ENCODE measurements at regions not wholly inside any gene's neighbourhood (a gene's known extent, or its start where the extent isn't known, plus 50 kb on each side); places are given as distances from the start of the nearest gene placed in this dataset.

DNA sequence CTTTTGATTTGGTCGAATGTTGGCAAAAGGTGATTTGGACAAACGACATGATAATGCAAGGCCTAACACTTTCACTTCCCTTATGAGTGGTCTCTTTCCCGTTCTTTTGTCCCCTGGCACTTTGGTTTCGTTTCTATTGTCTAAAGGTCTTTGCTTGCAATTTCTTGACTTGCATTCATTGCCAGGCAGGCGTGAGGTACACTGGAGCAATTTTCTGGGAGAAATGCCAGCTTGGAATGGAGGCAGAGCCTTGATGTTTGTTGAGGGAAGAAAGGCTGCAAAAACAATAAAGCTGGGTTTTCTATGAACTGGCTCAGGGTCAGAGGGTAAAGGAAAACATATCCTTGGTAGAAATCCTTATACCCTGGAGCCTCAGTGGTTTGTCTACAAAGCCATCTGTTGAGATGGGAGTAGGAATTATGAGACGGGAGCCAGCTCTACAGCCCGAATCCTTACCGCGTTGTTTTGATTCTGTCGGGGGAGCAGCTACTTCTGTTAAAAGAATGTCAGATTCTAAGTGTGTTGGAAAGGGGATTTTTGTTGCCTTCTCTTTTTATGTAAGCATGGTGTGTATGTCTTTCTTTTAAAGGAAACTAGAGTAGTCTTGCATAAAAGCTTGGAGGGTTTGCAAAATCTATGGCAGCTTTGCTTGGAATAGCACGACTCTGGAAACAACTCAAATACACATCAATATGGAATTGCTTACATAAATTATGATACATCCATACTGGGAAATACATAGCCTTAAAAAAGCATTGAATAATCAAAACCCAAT is 158.9 kb downstream of the RMI1 start:
- Histone ChIP-seq H3K9me3 (no peaks in the 10 kb centered on the region), H3K27ac (no peak overlapping the region; a peak in 1 of 6 replicates), H3K4me1 (peaks cover 13% of the 10 kb centered on the region), H3K4me2 (peak overlapping the region; percentile 9; the same call in 1 of the 3 replicates), H3K4me3 (no peak overlapping the region)
- no peak for ATAC-seq
- no peak for FAIRE-seq
- DNase-seq (ENCODE audit: low read depth in 1 of 2, low spot score in 1 of 2), result peak in 1 of 2 experiments; percentile 12
- ChIA-PET POLR2A (no interaction called here), CTCF (interaction anchor here (0.7 to 2.3 kb wide), 2 partner anchors 34 to 122 kb away, joined by 3 to 7 read pairs; no protein-coding TSS in a partner anchor)
- TF ChIP-seq HDAC2 (IDR thresholded peaks at IDR 0.05) (no peak), FOXS1 (CRISPR knock-in tag; IDR thresholded peaks at IDR 0.05) (no peak), HEYL (CRISPR knock-in tag; IDR thresholded peaks at IDR 0.05) (no peak), ZSCAN20 (CRISPR knock-in tag; IDR thresholded peaks at IDR 0.05) (no peak), RCOR1 (IDR thresholded peaks at IDR 0.05; ENCODE audit: low read depth, low read length) (no peak), EHMT2 (IDR thresholded peaks at IDR 0.05; ENCODE audit: low read depth) (no peak), EP300 (IDR thresholded peaks at IDR 0.05) (no peak), HOXB5 (CRISPR knock-in tag; IDR thresholded peaks at IDR 0.05) (no peak), FOSB (CRISPR knock-in tag; IDR thresholded peaks at IDR 0.05) (no peak), KDM1A (IDR thresholded peaks at IDR 0.05; ENCODE audit: low read depth) (no peak), KDM5A (IDR thresholded peaks at IDR 0.05) (no peak), ZFP36 (IDR thresholded peaks at IDR 0.05; ENCODE audit: borderline replicate concordance, partially characterized antibody) (no peak), HOXB13 (CRISPR knock-in tag; IDR thresholded peaks at IDR 0.05; ENCODE audit: low read depth) (no peak), NR3C1 (IDR thresholded peaks at IDR 0.05) (no peak), BHLHE40 (IDR thresholded peaks at IDR 0.05; ENCODE audit: low read depth, low read length) (no peak), CBX2 (IDR thresholded peaks at IDR 0.05; ENCODE audit: borderline replicate concordance, low read depth) (no peak), TP53 (CRISPR knock-in tag; IDR thresholded peaks at IDR 0.05) (no peak)
- TF ChIP-seq, protein P1, sequence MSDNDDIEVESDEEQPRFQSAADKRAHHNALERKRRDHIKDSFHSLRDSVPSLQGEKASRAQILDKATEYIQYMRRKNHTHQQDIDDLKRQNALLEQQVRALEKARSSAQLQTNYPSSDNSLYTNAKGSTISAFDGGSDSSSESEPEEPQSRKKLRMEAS (IDR thresholded peaks at IDR 0.05), result no peak
- TF ChIP-seq, protein P2, sequence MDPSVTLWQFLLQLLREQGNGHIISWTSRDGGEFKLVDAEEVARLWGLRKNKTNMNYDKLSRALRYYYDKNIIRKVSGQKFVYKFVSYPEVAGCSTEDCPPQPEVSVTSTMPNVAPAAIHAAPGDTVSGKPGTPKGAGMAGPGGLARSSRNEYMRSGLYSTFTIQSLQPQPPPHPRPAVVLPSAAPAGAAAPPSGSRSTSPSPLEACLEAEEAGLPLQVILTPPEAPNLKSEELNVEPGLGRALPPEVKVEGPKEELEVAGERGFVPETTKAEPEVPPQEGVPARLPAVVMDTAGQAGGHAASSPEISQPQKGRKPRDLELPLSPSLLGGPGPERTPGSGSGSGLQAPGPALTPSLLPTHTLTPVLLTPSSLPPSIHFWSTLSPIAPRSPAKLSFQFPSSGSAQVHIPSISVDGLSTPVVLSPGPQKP (IDR thresholded peaks at IDR 0.05; ENCODE audit: low read depth, low read length), result no peak
- TF ChIP-seq, protein P3, sequence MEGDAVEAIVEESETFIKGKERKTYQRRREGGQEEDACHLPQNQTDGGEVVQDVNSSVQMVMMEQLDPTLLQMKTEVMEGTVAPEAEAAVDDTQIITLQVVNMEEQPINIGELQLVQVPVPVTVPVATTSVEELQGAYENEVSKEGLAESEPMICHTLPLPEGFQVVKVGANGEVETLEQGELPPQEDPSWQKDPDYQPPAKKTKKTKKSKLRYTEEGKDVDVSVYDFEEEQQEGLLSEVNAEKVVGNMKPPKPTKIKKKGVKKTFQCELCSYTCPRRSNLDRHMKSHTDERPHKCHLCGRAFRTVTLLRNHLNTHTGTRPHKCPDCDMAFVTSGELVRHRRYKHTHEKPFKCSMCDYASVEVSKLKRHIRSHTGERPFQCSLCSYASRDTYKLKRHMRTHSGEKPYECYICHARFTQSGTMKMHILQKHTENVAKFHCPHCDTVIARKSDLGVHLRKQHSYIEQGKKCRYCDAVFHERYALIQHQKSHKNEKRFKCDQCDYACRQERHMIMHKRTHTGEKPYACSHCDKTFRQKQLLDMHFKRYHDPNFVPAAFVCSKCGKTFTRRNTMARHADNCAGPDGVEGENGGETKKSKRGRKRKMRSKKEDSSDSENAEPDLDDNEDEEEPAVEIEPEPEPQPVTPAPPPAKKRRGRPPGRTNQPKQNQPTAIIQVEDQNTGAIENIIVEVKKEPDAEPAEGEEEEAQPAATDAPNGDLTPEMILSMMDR (IDR thresholded peaks at IDR 0.05), result no peak
- 65% methylated on average over 11 of the region's 11 CpGs for WGBS (ENCODE audit: missing lambda C conversion rate)

DNA sequence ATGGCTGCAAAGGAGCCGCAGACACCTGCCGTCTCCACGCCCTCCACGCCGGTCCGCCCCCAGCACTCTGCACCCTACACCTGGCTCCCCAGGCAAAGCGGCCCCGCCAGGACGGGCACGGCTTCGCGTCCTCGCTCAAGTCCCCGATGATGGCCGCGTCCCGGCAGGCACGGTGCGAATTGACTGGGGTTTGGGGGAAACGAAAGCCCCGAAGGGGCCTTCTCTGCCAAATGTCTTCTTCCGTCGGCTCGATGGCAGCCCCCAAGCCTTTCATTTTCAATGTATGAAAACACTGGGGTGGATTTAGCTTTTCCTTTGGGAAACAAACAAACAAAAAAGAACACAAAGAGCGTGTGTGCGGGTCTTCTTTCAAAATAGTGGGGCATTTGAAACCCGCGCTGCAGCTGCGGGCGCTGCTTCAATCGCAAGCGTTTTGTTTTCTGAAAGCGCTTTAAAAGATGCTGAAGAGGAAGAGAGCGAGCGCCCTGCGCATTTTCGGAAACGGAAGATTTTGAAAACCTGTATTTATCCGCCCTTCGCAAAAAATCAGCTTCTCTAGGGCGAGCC is 160.0 kb downstream of the RMI1 start:
- peak; percentile 95 for TF ChIP-seq CBX8 (IDR thresholded peaks at IDR 0.05)
- TF ChIP-seq HOXB13 (CRISPR knock-in tag; IDR thresholded peaks at IDR 0.05; ENCODE audit: low read depth), result no peak
- TF ChIP-seq RNF2 (IDR thresholded peaks at IDR 0.05; ENCODE audit: borderline replicate concordance, low read depth), result peak; percentile 97
- TF ChIP-seq ZFP36 (IDR thresholded peaks at IDR 0.05; ENCODE audit: borderline replicate concordance, partially characterized antibody), result peak; percentile 28
- 48% methylated on average over 41 of the region's 41 CpGs for WGBS (ENCODE audit: missing lambda C conversion rate)
- DNase-seq (ENCODE audit: low read depth in 1 of 2, low spot score in 1 of 2) (no peak), FAIRE-seq (no peak), ATAC-seq (no peak; a peak in 1 of 6 replicates)
- Histone ChIP-seq H3K4me2 (peak overlapping the region; percentile 72), H3K4me3 (peak overlapping the region; percentile 25; the same call in 2 of the 3 replicates), H3K27ac (no peak overlapping the region), H3K4me1 (peaks cover 13% of the 10 kb centered on the region), H3K9me3 (no peaks in the 10 kb centered on the region)
- ChIA-PET CTCF (interaction anchor here (1.0 kb wide), 1 partner anchor 32 kb away, joined by 3 read pairs; no protein-coding TSS in a partner anchor), POLR2A (no interaction called here)

All from A549 (cell line).